HL-60 (cell line): ENCODE measurements at regions not wholly inside any gene's neighbourhood (a gene's known extent, or its start where the extent isn't known, plus 50 kb on each side); places are given as distances from the start of the nearest gene placed in this dataset.

Experiments
- DNase-seq, 2 experiments: peaks; one replicate each; pipeline ENCODE4 v3.0.0-alpha.2; 2010 to 2020; ENCODE audit warnings: low read depth in 1 of 2, low spot score in 1 of 2
- H3K27ac ChIP-seq: fragments of 250-450 bp; sonication (Bioruptor Pico); replicated peaks from 2 replicates; pipeline ENCODE4 v1.5.1; 2020; ENCODE audit warnings: mild to moderate bottlenecking, moderate library complexity
- H3K27me3 ChIP-seq: fragments of 250-450 bp; sonication (Bioruptor Pico); 2 replicates; pipeline ENCODE4 v1.5.1; 2021; ENCODE audit warnings: mild to moderate bottlenecking, moderate library complexity; ENCODE audit not compliant: insufficient read depth, poor library complexity, severe bottlenecking
- H3K4me3 ChIP-seq: replicated peaks from 2 replicates; pipeline ENCODE4 v1.5.1; 2011; ENCODE audit warnings: mild to moderate bottlenecking, control low read depth, low read length; ENCODE audit not compliant: insufficient read depth
- GABPA ChIP-seq: IDR thresholded peaks from 2 replicates; pipeline ENCODE4 v1.6.1; 2012; ENCODE audit warnings: low read depth
- POLR2AphosphoS5 ChIP-seq: IDR thresholded peaks from 2 replicates; pipeline ENCODE4 v1.6.1; 2012; ENCODE audit warnings: low read depth
- SPI1 ChIP-seq: IDR thresholded peaks from 2 replicates; pipeline ENCODE4 v1.6.1; 2012; ENCODE audit warnings: low read depth, mild to moderate bottlenecking, borderline replicate concordance
- TF ChIP-seq, protein P1 (sequence below): IDR thresholded peaks from 2 replicates; pipeline ENCODE4 v1.6.1; 2012; ENCODE audit warnings: low read depth; ENCODE audit not compliant: insufficient replicate concordance
- TF ChIP-seq, protein P2 (sequence below): IDR thresholded peaks from one replicate; pipeline ENCODE4 v1.5.1; 2011; ENCODE audit warnings: low read length, control low read depth, inconsistent platforms; ENCODE audit not compliant: insufficient read depth

DNA sequence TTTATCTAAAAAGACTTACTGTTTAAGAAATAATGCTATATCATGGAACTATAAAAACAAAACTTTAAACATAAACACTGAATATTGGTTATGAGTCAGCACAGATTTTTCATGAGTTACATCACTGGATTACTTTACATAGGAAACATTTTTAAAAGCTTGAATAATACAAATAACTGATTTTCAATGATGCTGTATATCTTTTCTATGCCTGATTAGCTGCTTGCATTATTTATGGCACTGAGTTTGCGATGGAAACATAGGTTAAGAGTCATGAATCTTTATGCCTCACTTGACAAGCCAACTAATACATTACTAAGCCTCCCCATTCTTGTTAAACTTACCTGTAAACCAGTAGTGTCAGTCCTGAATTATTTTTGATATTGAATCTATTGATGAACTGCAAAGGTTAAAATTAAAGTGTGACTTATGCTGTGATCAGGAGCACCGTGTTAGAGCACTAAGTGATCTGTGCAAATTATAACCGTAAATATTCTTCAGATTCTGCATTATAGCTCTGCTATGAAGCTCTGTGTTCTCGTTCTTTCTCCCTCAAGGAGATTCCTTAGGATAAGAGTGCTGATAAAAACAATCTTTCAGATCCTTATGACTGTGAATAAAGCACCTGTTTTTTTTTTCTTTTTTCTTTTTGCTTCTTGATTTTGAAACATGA, 437.3 kb upstream of the BCHE start:
- Histone ChIP-seq H3K27ac (no peak overlapping the region), H3K27me3 (no peaks in the 10 kb centered on the region), H3K4me3 (no peak overlapping the region)
- no peak for DNase-seq
- TF ChIP-seq SPI1 (no peak), POLR2AphosphoS5 (no peak), GABPA (no peak)
- TF ChIP-seq, protein P1, sequence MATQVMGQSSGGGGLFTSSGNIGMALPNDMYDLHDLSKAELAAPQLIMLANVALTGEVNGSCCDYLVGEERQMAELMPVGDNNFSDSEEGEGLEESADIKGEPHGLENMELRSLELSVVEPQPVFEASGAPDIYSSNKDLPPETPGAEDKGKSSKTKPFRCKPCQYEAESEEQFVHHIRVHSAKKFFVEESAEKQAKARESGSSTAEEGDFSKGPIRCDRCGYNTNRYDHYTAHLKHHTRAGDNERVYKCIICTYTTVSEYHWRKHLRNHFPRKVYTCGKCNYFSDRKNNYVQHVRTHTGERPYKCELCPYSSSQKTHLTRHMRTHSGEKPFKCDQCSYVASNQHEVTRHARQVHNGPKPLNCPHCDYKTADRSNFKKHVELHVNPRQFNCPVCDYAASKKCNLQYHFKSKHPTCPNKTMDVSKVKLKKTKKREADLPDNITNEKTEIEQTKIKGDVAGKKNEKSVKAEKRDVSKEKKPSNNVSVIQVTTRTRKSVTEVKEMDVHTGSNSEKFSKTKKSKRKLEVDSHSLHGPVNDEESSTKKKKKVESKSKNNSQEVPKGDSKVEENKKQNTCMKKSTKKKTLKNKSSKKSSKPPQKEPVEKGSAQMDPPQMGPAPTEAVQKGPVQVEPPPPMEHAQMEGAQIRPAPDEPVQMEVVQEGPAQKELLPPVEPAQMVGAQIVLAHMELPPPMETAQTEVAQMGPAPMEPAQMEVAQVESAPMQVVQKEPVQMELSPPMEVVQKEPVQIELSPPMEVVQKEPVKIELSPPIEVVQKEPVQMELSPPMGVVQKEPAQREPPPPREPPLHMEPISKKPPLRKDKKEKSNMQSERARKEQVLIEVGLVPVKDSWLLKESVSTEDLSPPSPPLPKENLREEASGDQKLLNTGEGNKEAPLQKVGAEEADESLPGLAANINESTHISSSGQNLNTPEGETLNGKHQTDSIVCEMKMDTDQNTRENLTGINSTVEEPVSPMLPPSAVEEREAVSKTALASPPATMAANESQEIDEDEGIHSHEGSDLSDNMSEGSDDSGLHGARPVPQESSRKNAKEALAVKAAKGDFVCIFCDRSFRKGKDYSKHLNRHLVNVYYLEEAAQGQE: no peak
- TF ChIP-seq, protein P2, sequence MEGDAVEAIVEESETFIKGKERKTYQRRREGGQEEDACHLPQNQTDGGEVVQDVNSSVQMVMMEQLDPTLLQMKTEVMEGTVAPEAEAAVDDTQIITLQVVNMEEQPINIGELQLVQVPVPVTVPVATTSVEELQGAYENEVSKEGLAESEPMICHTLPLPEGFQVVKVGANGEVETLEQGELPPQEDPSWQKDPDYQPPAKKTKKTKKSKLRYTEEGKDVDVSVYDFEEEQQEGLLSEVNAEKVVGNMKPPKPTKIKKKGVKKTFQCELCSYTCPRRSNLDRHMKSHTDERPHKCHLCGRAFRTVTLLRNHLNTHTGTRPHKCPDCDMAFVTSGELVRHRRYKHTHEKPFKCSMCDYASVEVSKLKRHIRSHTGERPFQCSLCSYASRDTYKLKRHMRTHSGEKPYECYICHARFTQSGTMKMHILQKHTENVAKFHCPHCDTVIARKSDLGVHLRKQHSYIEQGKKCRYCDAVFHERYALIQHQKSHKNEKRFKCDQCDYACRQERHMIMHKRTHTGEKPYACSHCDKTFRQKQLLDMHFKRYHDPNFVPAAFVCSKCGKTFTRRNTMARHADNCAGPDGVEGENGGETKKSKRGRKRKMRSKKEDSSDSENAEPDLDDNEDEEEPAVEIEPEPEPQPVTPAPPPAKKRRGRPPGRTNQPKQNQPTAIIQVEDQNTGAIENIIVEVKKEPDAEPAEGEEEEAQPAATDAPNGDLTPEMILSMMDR: no peak

DNA sequence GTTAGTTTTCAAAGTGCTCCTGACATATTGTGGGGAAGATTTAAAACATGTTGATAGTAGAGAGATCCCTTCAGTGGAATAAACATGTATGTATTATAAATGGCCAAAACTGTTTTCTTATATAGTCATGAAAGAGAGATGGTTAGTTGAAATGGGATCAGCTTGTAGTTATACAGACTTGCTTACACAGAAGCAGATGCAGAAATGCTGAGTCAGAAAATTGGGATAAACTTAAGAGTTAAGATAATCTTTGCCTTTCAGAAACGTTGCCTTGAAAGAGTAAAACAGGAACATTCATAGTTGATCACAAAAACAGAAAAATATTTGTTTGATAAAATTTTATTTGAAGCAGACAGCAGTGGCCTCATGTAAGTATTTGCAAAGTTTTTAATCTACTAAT, 433.2 kb upstream of the BCHE start:
- H3K27ac ChIP-seq: no peak overlapping the region
- H3K27me3 ChIP-seq: no peaks in the 10 kb centered on the region
- TF ChIP-seq GABPA (no peak), SPI1 (no peak), POLR2AphosphoS5 (no peak)
- TF ChIP-seq, protein P2: no peak
- TF ChIP-seq, protein P1: no peak
- H3K4me3 ChIP-seq: no peak overlapping the region
- no peak for DNase-seq

DNA sequence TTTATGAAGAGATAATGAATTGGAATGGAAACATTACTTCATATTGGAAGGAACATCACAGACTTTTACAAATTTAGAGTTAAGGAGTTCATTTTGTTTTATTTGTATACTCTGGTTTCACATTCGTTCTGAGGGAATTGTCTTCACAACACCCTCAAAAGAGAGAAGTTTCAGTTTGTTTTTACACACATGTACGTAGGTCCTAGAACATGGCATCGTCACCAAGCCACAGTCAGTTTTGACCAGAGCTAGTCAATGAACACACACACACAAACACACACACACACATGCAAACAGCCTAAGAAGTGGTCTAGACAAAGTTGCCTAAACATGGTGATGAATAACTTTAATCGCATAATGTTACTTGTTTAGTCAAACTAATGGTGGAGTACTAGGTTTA, 427.9 kb upstream of the BCHE start:
- H3K4me3 ChIP-seq: no peak overlapping the region
- TF ChIP-seq POLR2AphosphoS5 (no peak), SPI1 (no peak), GABPA (no peak)
- TF ChIP-seq, protein P1: no peak
- TF ChIP-seq, protein P2: no peak
- H3K27me3 ChIP-seq: no peaks in the 10 kb centered on the region
- H3K27ac ChIP-seq: no peak overlapping the region
- DNase-seq: no peak
